WTC11 (cell line): ENCODE measurements at regions not wholly inside any gene's neighbourhood (a gene's known extent, or its start where the extent isn't known, plus 50 kb on each side); places are given as distances from the start of the nearest gene placed in this dataset.
A peak's percentile ranks its signal among the peaks of the same experiment; 100 is the strongest.

Experiments
- ATAC-seq: fragments of 200-7000 bp; cut with Tn5 transposase; 2 replicates; pipeline ENCODE4 v1.10.0; 2021; ENCODE audit warnings: mild to moderate bottlenecking, moderate library complexity
- CTCF ChIA-PET: fragments of 300-600 bp; sonication (Branson Sonifier 250); formaldehyde crosslinking; loops from one replicate; lab custom pipeline; 2021; ENCODE audit warnings: antibody characterized with exemption; lab: Charles Lee
- POLR2A ChIA-PET: fragments of 350-600 bp; sonication (Branson Sonifier 250); formaldehyde crosslinking; loops from one replicate; lab custom pipeline; 2021; ENCODE audit warnings: antibody characterized with exemption; lab: Charles Lee
- DNase-seq: peaks from one replicate; pipeline ENCODE4 v3.0.0; 2021; ENCODE audit warnings: low spot score
- H3K27ac Mint-ChIP-seq: 2 replicates; pipeline ENCODE4 v1.8.0; 2021; ENCODE audit warnings: mixed read lengths
- H3K27me3 Mint-ChIP-seq: 2 replicates; pipeline ENCODE4 v1.8.0; 2021; ENCODE audit warnings: low read depth, mild to moderate bottlenecking, moderate library complexity, mixed read lengths
- H3K36me3 Mint-ChIP-seq: 2 replicates; pipeline ENCODE4 v1.8.0; 2021; ENCODE audit warnings: mixed read lengths
- H3K4me1 Mint-ChIP-seq: 2 replicates; pipeline ENCODE4 v1.8.0; 2022; ENCODE audit warnings: mixed read lengths
- H3K4me3 Mint-ChIP-seq: 2 replicates; pipeline ENCODE4 v1.8.0; 2021; ENCODE audit warnings: mild to moderate bottlenecking, moderate library complexity, mixed read lengths
- H3K9me3 Mint-ChIP-seq: 2 replicates; pipeline ENCODE4 v1.8.0; 2021; ENCODE audit warnings: mixed read lengths
- CBFB ChIP-seq: sonication (generic); formaldehyde crosslinking; IDR thresholded peaks from 2 replicates; pipeline ENCODE4 v1.8.1; 2022; ENCODE audit warnings: mild to moderate bottlenecking, low read depth, missing genetic modification reagents
- ELF4 ChIP-seq: sonication (generic); formaldehyde crosslinking; IDR thresholded peaks from 2 replicates; pipeline ENCODE4 v1.8.1; 2022; ENCODE audit warnings: low read depth, mild to moderate bottlenecking, moderate library complexity, missing genetic modification reagents
- GTF2I ChIP-seq: fragments of 250-450 bp; sonication (Bioruptor Pico); conservative IDR thresholded peaks from 2 replicates; pipeline ENCODE4 v1.4.0; 2021; ENCODE audit warnings: mild to moderate bottlenecking
- JAZF1 ChIP-seq: fragments of 250-450 bp; sonication (Bioruptor Pico); IDR thresholded peaks from 2 replicates; pipeline ENCODE4 v1.9.0; 2021; ENCODE audit warnings: moderate library complexity, mild to moderate bottlenecking, inconsistent platforms
- MXD4 ChIP-seq: fragments of 250-450 bp; sonication (Bioruptor Pico); IDR thresholded peaks from 2 replicates; pipeline ENCODE4 v1.8.0; 2021; ENCODE audit warnings: mild to moderate bottlenecking, moderate library complexity, borderline replicate concordance
- NFYB ChIP-seq: sonication (generic); formaldehyde crosslinking; conservative IDR thresholded peaks from 2 replicates; pipeline ENCODE4 v1.8.0; 2022; ENCODE audit warnings: low read depth, missing genetic modification reagents
- OVOL2 ChIP-seq: fragments of 250-450 bp; sonication (Bioruptor Pico); IDR thresholded peaks from 2 replicates; pipeline ENCODE4 v1.9.0; 2021; ENCODE audit warnings: mild to moderate bottlenecking, borderline replicate concordance
- ZNF138 ChIP-seq: sonication (generic); formaldehyde crosslinking; conservative IDR thresholded peaks from 2 replicates; pipeline ENCODE4 v1.8.1; 2022; ENCODE audit warnings: mild to moderate bottlenecking, moderate library complexity, missing genetic modification reagents
- ZNF423 ChIP-seq: fragments of 250-450 bp; sonication (Bioruptor Pico); IDR thresholded peaks from 2 replicates; pipeline ENCODE4 v2.1.2; 2022; ENCODE audit warnings: mild to moderate bottlenecking, moderate library complexity
- TF ChIP-seq, protein P1 (sequence below): fragments of 250-450 bp; sonication (Bioruptor Pico); IDR thresholded peaks from 2 replicates; pipeline ENCODE4 v1.9.0; 2021; ENCODE audit warnings: mild to moderate bottlenecking
- TF ChIP-seq, protein P2 (sequence below): fragments of 200-600 bp; IDR thresholded peaks from 2 replicates; pipeline ENCODE4 v1.8.0; 2022; ENCODE audit warnings: antibody characterized with exemption
- TF ChIP-seq, protein P3 (sequence below): sonication (generic); formaldehyde crosslinking; IDR thresholded peaks from 2 replicates; pipeline ENCODE4 v1.8.1; 2022; ENCODE audit warnings: missing genetic modification reagents, borderline replicate concordance
- TF ChIP-seq, protein P4 (sequence below): sonication (generic); formaldehyde crosslinking; IDR thresholded peaks from 2 replicates; pipeline ENCODE4 v1.8.0; 2022; ENCODE audit warnings: mild to moderate bottlenecking, missing genetic modification reagents

DNA sequence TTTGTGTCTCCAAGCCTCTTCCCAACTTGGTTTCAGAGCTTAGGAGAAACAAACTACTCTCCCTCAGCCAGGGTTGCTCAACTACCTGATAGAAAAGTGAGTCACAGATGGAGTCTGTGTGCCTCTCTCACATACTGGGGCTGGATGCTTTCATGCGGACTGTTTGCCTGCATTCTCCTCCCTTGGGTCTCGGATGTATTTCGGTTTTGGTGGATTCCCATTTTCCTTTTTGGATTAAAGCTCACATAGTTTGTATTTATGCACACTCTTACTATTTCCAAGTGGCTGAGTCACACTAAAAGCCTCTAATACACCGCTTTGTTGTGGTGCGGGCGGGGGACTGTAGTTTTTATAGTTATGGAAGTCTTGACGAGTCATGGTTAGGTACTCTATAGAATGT, 505.4 kb downstream of the LRFN5 start (continued):
- TF ChIP-seq, protein P1, sequence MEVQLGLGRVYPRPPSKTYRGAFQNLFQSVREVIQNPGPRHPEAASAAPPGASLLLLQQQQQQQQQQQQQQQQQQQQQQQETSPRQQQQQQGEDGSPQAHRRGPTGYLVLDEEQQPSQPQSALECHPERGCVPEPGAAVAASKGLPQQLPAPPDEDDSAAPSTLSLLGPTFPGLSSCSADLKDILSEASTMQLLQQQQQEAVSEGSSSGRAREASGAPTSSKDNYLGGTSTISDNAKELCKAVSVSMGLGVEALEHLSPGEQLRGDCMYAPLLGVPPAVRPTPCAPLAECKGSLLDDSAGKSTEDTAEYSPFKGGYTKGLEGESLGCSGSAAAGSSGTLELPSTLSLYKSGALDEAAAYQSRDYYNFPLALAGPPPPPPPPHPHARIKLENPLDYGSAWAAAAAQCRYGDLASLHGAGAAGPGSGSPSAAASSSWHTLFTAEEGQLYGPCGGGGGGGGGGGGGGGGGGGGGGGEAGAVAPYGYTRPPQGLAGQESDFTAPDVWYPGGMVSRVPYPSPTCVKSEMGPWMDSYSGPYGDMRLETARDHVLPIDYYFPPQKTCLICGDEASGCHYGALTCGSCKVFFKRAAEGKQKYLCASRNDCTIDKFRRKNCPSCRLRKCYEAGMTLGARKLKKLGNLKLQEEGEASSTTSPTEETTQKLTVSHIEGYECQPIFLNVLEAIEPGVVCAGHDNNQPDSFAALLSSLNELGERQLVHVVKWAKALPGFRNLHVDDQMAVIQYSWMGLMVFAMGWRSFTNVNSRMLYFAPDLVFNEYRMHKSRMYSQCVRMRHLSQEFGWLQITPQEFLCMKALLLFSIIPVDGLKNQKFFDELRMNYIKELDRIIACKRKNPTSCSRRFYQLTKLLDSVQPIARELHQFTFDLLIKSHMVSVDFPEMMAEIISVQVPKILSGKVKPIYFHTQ (CRISPR knock-in tag), result no peak
- no peak for TF ChIP-seq GTF2I (CRISPR knock-in tag)

DNA sequence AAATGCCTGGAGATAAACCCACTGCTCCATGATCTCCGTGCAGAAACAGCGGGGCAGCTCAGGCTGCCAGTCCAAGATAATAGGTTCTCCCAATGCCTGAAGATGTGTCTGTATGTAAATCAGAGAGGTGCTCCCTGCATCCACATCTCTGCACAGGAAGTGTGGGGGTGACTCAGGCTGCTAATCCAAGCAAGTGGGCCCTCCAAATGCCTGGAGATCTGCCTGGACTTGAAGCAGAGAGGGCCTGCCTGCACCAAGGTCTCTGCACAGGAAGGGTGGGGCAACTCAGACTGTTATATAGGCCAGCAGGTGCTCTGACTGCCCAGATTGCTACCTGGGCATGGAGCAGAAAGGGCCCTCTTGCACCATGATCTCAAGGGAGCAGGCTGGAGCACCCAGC, 504.7 kb downstream of the LRFN5 start:
- no peak for DNase-seq
- H3K36me3 Mint-ChIP-seq, result peaks cover 14% of the 10 kb centered on the region; the same call in 1 of the 2 replicates
- peaks cover 21% of the 10 kb centered on the region for H3K9me3 Mint-ChIP-seq
- ChIA-PET POLR2A (no interaction called here), CTCF (no interaction called here)
- H3K4me1 Mint-ChIP-seq, result no peaks in the 10 kb centered on the region
- no peaks in the 10 kb centered on the region for H3K27me3 Mint-ChIP-seq
- TF ChIP-seq OVOL2, result no peak
- H3K4me3 Mint-ChIP-seq, result no peak overlapping the region
- H3K27ac Mint-ChIP-seq, result no peak overlapping the region
- no peak for ATAC-seq

DNA sequence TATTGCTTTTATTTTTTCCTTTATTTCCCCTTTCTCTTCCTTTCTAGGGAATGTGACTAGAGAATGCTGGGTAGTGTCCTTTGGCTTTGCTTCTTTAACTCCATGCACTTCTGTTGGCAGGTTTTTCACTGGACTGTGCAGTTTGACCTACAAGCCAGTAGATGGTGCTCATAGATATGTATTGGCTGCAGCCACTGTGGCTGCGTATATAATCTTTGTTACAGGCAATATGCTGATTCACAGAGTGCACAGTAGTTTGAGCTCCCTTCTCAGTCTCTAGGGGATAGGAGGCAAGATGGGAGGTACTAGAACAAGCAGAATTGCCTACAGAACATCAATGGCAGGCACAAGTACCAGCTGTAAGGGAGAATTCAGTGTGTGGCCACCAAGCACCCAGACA, 503.5 kb downstream of the LRFN5 start:
- no peak overlapping the region for H3K4me3 Mint-ChIP-seq
- TF ChIP-seq, protein P2, sequence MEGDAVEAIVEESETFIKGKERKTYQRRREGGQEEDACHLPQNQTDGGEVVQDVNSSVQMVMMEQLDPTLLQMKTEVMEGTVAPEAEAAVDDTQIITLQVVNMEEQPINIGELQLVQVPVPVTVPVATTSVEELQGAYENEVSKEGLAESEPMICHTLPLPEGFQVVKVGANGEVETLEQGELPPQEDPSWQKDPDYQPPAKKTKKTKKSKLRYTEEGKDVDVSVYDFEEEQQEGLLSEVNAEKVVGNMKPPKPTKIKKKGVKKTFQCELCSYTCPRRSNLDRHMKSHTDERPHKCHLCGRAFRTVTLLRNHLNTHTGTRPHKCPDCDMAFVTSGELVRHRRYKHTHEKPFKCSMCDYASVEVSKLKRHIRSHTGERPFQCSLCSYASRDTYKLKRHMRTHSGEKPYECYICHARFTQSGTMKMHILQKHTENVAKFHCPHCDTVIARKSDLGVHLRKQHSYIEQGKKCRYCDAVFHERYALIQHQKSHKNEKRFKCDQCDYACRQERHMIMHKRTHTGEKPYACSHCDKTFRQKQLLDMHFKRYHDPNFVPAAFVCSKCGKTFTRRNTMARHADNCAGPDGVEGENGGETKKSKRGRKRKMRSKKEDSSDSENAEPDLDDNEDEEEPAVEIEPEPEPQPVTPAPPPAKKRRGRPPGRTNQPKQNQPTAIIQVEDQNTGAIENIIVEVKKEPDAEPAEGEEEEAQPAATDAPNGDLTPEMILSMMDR, result peak; percentile 41
- TF ChIP-seq, protein P3, sequence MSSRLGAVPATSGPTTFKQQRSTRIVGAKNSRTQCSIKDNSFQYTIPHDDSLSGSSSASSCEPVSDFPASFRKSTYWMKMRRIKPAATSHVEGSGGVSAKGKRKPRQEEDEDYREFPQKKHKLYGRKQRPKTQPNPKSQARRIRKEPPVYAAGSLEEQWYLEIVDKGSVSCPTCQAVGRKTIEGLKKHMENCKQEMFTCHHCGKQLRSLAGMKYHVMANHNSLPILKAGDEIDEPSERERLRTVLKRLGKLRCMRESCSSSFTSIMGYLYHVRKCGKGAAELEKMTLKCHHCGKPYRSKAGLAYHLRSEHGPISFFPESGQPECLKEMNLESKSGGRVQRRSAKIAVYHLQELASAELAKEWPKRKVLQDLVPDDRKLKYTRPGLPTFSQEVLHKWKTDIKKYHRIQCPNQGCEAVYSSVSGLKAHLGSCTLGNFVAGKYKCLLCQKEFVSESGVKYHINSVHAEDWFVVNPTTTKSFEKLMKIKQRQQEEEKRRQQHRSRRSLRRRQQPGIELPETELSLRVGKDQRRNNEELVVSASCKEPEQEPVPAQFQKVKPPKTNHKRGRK (CRISPR knock-in tag), result no peak
- peaks cover 14% of the 10 kb centered on the region; the same call in 1 of the 2 replicates for H3K36me3 Mint-ChIP-seq
- DNase-seq (no peak), ATAC-seq (peak; percentile 95)
- H3K9me3 Mint-ChIP-seq, result peaks cover 21% of the 10 kb centered on the region
- H3K4me1 Mint-ChIP-seq, result no peaks in the 10 kb centered on the region
- H3K27me3 Mint-ChIP-seq, result no peaks in the 10 kb centered on the region
- CTCF ChIA-PET, result no interaction called here
- POLR2A ChIA-PET, result no interaction called here
- H3K27ac Mint-ChIP-seq, result no peak overlapping the region

DNA sequence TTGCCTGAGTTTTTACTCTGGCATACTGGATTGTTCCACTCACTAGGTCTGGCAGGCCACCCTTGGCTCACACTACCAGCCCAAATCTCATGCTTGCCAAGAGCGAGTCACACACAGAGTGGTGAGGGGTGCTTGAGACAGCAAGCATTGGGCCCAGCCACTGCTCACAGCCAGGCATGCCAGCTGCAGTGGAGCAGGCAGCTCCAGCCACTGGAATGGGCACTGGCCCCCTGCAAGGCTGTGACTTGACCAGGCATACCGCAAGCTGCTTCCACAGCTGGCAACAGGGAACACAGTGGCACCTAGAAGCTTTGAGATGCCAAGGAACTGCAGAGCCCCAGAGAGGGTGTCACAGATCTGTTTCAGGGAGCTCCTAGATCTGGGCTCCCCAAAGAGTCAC, 488.5 kb downstream of the LRFN5 start:
- no peaks in the 10 kb centered on the region for H3K4me1 Mint-ChIP-seq
- ChIA-PET POLR2A (no interaction called here), CTCF (no interaction called here)
- H3K27ac Mint-ChIP-seq, result no peak overlapping the region
- DNase-seq (no peak), ATAC-seq (no peak)
- TF ChIP-seq, protein P4, sequence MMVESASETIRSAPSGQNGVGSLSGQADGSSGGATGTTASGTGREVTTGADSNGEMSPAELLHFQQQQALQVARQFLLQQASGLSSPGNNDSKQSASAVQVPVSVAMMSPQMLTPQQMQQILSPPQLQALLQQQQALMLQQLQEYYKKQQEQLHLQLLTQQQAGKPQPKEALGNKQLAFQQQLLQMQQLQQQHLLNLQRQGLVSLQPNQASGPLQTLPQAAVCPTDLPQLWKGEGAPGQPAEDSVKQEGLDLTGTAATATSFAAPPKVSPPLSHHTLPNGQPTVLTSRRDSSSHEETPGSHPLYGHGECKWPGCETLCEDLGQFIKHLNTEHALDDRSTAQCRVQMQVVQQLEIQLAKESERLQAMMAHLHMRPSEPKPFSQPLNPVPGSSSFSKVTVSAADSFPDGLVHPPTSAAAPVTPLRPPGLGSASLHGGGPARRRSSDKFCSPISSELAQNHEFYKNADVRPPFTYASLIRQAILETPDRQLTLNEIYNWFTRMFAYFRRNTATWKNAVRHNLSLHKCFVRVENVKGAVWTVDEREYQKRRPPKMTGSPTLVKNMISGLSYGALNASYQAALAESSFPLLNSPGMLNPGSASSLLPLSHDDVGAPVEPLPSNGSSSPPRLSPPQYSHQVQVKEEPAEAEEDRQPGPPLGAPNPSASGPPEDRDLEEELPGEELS (CRISPR knock-in tag), result no peak
- no peaks in the 10 kb centered on the region for H3K9me3 Mint-ChIP-seq
- H3K4me3 Mint-ChIP-seq, result no peak overlapping the region
- H3K27me3 Mint-ChIP-seq, result no peaks in the 10 kb centered on the region
- H3K36me3 Mint-ChIP-seq, result no peaks in the 10 kb centered on the region

DNA sequence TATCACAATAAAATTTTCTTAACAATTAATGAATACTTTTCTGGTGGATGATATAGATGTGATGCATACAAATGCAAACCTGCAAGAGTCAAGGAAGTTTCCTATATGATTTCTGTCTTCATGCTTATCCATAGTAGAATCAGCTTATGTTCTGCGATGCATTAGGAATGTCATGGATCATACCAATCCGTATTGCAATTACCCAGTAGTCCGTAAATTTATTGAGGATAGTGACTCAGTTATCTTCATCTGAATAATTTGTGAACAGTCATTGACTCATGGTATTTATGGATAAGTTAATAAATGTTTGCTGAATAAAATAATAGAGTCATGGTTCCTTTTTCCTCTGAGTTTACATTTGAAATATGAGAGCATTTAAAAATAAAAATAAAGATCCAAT, 483.4 kb downstream of the LRFN5 start:
- Mint-ChIP-seq H3K9me3 (no peaks in the 10 kb centered on the region), H3K4me1 (no peaks in the 10 kb centered on the region), H3K36me3 (no peaks in the 10 kb centered on the region), H3K27me3 (no peaks in the 10 kb centered on the region), H3K4me3 (no peak overlapping the region), H3K27ac (no peak overlapping the region)
- DNase-seq (no peak), ATAC-seq (no peak)
- ChIA-PET POLR2A (no interaction called here), CTCF (interaction anchor here (1.0 kb wide), 1 partner anchor 31 kb away, joined by 3 read pairs; no protein-coding TSS in a partner anchor)
- TF ChIP-seq JAZF1 (CRISPR knock-in tag) (no peak), CBFB (CRISPR knock-in tag) (no peak), MXD4 (CRISPR knock-in tag) (no peak), ELF4 (CRISPR knock-in tag) (no peak), ZNF138 (CRISPR knock-in tag) (no peak), ZNF423 (CRISPR knock-in tag) (no peak), NFYB (no peak)
